Left ventricle myocardium inferior (tissue), 1 donor: ENCODE measurements at regions not wholly inside any gene's neighbourhood (a gene's known extent, or its start where the extent isn't known, plus 50 kb on each side); places are given as distances from the start of the nearest gene placed in this dataset.
A peak's percentile ranks its signal among the peaks of the same experiment; 100 is the strongest.

Experiments used
- DNase-seq: peaks from one replicate; pipeline ENCODE4 v3.0.0-alpha.2; 2020
- H3K27ac ChIP-seq: fragments of 200-600 bp; replicated peaks from 2 replicates; pipeline ENCODE4 v1.8.0; 2021
- H3K27me3 ChIP-seq: fragments of 200-600 bp; 2 replicates; pipeline ENCODE4 v1.8.0; 2021; ENCODE audit warnings: low read depth
- H3K36me3 ChIP-seq: fragments of 200-600 bp; 2 replicates; pipeline ENCODE4 v1.8.0; 2021
- H3K4me1 ChIP-seq: fragments of 200-600 bp; 2 replicates; pipeline ENCODE4 v1.8.0; 2021
- H3K4me3 ChIP-seq: fragments of 200-600 bp; 2 replicates; pipeline ENCODE4 v1.8.0; 2021; ENCODE audit warnings: mild to moderate bottlenecking, moderate library complexity
- H3K9me3 ChIP-seq: fragments of 200-600 bp; replicated peaks from 2 replicates; pipeline ENCODE4 v1.8.0; 2021
- CTCF ChIP-seq: fragments of 200-600 bp; IDR thresholded peaks from 2 replicates; pipeline ENCODE4 v1.8.0; 2021; ENCODE audit warnings: antibody characterized with exemption, mild to moderate bottlenecking, borderline replicate concordance
- intact Hi-C: fragments of 100-400 bp; cut with micrococcal nuclease; formaldehyde crosslinking; loops from one replicate; pipeline ENCODE4 v1.11.0; 2022
- donor health status: DM: no; HTN: yes; CAD: no; lungs with severe emphysema.

- Histone ChIP-seq H3K27me3 (no peaks in the 10 kb centered on the region), H3K27ac (no peak overlapping the region), H3K9me3 (no peaks in the 10 kb centered on the region), H3K4me3 (no peak overlapping the region), H3K4me1 (no peaks in the 10 kb centered on the region), H3K36me3 (no peaks in the 10 kb centered on the region)
- no peak for DNase-seq
- no peak for TF ChIP-seq CTCF
- intact Hi-C loops, result no loop called here
Measured at GRCh38 chr3:31367518-31367917, 165.2 kb upstream of the STT3B start.

DNA sequence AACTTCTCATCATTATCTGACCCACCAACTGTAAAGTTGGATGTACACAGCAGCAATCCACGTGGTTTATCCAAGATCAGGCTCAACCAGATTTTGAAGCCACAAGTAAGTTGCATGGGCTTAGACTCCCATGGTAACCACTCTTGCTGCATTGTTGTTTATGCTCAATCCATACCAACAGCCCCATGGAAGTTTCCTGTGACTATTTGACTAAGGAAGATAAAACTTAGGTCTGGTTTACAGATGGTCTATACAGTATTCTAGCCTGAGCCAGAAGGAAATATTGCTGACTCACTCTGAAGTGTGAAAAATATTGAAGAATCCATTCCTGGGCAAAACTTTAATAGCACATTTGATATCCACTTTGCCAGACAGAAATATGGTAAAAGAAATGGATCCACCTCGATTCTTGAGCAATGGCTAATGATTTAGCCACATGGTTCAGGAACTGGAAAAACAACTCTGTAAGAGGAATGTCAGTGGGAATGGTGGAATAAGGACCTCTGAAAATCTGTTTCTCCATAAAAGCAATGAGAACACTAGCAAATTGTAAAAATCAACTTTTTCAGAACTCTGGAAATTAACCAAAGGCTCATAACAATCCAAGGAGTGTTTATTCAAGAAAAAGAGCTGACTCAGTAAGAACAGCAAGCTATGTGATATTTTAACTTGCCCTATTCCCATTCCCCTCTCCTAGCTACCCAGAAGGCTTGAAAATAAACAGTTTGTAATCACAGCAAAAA, 162.9 kb upstream of the STT3B start:
- Histone ChIP-seq H3K4me1 (no peaks in the 10 kb centered on the region), H3K4me3 (no peak overlapping the region), H3K27me3 (no peaks in the 10 kb centered on the region), H3K27ac (no peak overlapping the region), H3K36me3 (no peaks in the 10 kb centered on the region), H3K9me3 (no peaks in the 10 kb centered on the region)
- no peak for DNase-seq
- intact Hi-C loops, result no loop called here
- TF ChIP-seq CTCF, result no peak

DNA sequence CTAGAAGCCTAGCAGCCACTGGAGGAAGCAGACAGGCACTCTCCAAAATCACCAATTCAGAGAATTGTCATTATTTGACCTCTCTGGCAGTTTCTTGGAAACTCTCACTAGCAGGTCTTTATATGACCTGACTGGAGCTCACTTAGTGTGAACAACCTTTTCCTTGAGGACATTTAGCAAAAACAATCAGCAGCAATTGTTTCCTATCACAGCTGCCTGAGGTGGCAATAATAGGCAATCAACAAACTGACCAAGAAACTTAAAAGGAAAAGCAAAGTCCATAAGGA, 162.4 kb upstream of the STT3B start:
- no peak for TF ChIP-seq CTCF
- H3K4me3 ChIP-seq, result no peak overlapping the region
- H3K4me1 ChIP-seq, result no peaks in the 10 kb centered on the region
- H3K9me3 ChIP-seq, result no peaks in the 10 kb centered on the region
- intact Hi-C loops, result no loop called here
- no peak overlapping the region for H3K27ac ChIP-seq
- H3K36me3 ChIP-seq, result no peaks in the 10 kb centered on the region
- no peak for DNase-seq
- no peaks in the 10 kb centered on the region for H3K27me3 ChIP-seq

- peak overlapping the region; percentile 33 for H3K27ac ChIP-seq
- H3K4me3 ChIP-seq, result no peak overlapping the region
- no peaks in the 10 kb centered on the region for H3K36me3 ChIP-seq
- H3K4me1 ChIP-seq, result no peaks in the 10 kb centered on the region
- no peak for TF ChIP-seq CTCF
- intact Hi-C loops, result no loop called here
- no peaks in the 10 kb centered on the region for H3K9me3 ChIP-seq
- no peak for DNase-seq
- H3K27me3 ChIP-seq, result no peaks in the 10 kb centered on the region
Measured at GRCh38 chr3:31370681-31371080, 162.0 kb upstream of the STT3B start.

DNA sequence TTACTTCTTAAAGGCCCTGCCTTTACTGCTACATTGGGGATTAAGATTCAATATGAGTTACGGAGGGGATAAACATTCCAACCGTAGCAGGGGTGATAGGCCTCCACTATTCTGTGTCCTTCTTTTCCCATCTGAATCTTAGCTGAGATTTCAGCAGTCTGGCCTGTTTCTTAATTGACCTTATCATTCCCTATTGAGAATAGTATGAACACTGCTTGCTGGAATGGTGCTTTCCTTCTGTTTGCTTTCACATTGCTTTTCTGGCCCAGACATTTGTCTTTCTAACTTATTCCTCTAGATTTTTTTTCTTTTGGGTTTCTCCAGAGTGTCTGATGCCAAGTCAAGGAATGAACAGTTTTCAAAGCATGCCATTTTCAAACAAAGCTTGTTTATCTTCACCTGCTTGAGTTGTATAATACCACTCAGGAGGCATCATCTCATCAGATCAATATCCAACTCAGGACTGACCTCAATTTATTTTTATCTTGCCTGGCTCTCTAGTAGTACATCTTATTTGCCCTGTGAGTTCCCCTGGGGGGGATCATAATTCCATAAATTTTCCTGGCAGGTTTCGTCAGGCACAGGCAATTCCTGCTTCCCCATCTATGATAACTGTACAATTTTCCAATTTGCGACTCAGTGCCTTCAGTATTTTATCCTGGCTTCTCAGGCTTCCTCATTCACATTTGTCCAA, 161.1 kb upstream of the STT3B start:
- Histone ChIP-seq H3K36me3 (no peaks in the 10 kb centered on the region), H3K27ac (peak overlapping the region; percentile 33), H3K9me3 (no peaks in the 10 kb centered on the region), H3K4me1 (no peaks in the 10 kb centered on the region), H3K27me3 (no peaks in the 10 kb centered on the region), H3K4me3 (no peak overlapping the region)
- intact Hi-C loops, result no loop called here
- TF ChIP-seq CTCF, result no peak
- DNase-seq, result no peak
